GM19043 (cell line): ENCODE measurements at regions not wholly inside any gene's neighbourhood (a gene's known extent, or its start where the extent isn't known, plus 50 kb on each side); places are given as distances from the start of the nearest gene placed in this dataset.
"Not testable (repeated sequence)": the region's sequence is repeated elsewhere in the genome, so short reads cannot be mapped to it uniquely, and the experiment has no call there.

Source experiments
- ATAC-seq: cut with Tn5 transposase; IDR thresholded peaks from one replicate; pipeline ENCODE4 v1.9.1; 2021; ENCODE audit warnings: low read depth; ENCODE audit not compliant: unreplicated experiment

- ATAC-seq = no peak
Measured at GRCh38 chr1:60257531-60257930, 184.0 kb upstream of the C1orf87 start.

- ATAC-seq = no peak
Measured at GRCh38 chr1:60255565-60255964, 182.0 kb upstream of the C1orf87 start.

GRCh38 chr1:60251426-60251825, 177.9 kb upstream of the C1orf87 start:
- no peak for ATAC-seq

- not testable (repeated sequence) for ATAC-seq
Measured at GRCh38 chr1:60247467-60247866, 173.9 kb upstream of the C1orf87 start.

GRCh38 chr1:60245324-60245723, 171.8 kb upstream of the C1orf87 start:
- ATAC-seq = no peak

- ATAC-seq = no peak
Measured at GRCh38 chr1:60244906-60245305, 171.3 kb upstream of the C1orf87 start.

- no peak for ATAC-seq
Measured at GRCh38 chr1:60235275-60235674, 161.7 kb upstream of the C1orf87 start.

- no peak for ATAC-seq
Measured at GRCh38 chr1:60234776-60235175, 161.2 kb upstream of the C1orf87 start.

- ATAC-seq = no peak
Measured at GRCh38 chr1:60229821-60230220, 156.3 kb upstream of the C1orf87 start.

- no peak for ATAC-seq
Measured at GRCh38 chr1:60228041-60228491, 154.5 kb upstream of the C1orf87 start.

GRCh38 chr1:60227601-60228000, 154.0 kb upstream of the C1orf87 start:
- ATAC-seq = no peak

GRCh38 chr1:60225486-60225885, 151.9 kb upstream of the C1orf87 start:
- ATAC-seq = no peak

- ATAC-seq = no peak
Measured at GRCh38 chr1:60224523-60224922, 151.0 kb upstream of the C1orf87 start.

- ATAC-seq = no peak
Measured at GRCh38 chr1:60223158-60223557, 149.6 kb upstream of the C1orf87 start.

GRCh38 chr1:60222360-60223115, 149.0 kb upstream of the C1orf87 start:
- ATAC-seq = no peak

GRCh38 chr1:60213253-60213652, 139.7 kb upstream of the C1orf87 start:
- ATAC-seq = no peak

- ATAC-seq = no peak
Measured at GRCh38 chr1:60196026-60196425, 122.5 kb upstream of the C1orf87 start.

- no peak for ATAC-seq
Measured at GRCh38 chr1:60185684-60186083, 112.1 kb upstream of the C1orf87 start.

GRCh38 chr1:60184521-60184920, 111.0 kb upstream of the C1orf87 start:
- ATAC-seq = no peak

- no peak for ATAC-seq
Measured at GRCh38 chr1:60173729-60174505, 100.3 kb upstream of the C1orf87 start.

- ATAC-seq = no peak
Measured at GRCh38 chr1:60173006-60173405, 99.4 kb upstream of the C1orf87 start.

- ATAC-seq = no peak
Measured at GRCh38 chr1:60171801-60172200, 98.2 kb upstream of the C1orf87 start.
